ENCODE measurements at regions not wholly inside any gene's neighbourhood (a gene's known extent, or its start where the extent isn't known, plus 50 kb on each side); places are given as distances from the start of the nearest gene placed in this dataset.

DNA sequence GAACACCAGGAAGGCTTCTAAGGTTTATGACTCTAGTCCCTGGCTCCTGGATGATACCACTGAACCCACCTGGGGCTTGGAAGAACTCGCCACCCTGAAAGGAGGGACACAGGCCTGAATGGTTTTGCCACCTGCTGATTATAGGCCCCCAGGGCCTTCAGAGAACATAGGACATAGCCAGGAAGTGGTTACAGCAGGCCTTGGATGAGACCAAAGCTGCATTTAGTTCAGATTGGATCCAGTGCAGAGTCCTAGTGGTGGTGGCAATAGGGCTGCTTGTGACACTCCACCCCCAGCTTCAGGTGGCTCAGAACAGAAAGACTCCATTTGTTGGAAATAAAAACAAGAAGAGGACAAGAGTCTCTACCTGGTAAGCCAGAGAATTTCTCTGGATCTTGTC, 101.6 kb upstream of the PLPPR5 start:
- no peak for TF ChIP-seq CTCF (IDR thresholded peaks at IDR 0.05; ENCODE audit: extremely low read depth, missing control alignments)
- DNase-seq (ENCODE audit: low spot score): no peak

GRCh38 chr1:99107680-99108079, 103.0 kb upstream of the PLPPR5 start:
- no peak for DNase-seq (ENCODE audit: low spot score)
- TF ChIP-seq CTCF (IDR thresholded peaks at IDR 0.05; ENCODE audit: extremely low read depth, missing control alignments): no peak

DNA sequence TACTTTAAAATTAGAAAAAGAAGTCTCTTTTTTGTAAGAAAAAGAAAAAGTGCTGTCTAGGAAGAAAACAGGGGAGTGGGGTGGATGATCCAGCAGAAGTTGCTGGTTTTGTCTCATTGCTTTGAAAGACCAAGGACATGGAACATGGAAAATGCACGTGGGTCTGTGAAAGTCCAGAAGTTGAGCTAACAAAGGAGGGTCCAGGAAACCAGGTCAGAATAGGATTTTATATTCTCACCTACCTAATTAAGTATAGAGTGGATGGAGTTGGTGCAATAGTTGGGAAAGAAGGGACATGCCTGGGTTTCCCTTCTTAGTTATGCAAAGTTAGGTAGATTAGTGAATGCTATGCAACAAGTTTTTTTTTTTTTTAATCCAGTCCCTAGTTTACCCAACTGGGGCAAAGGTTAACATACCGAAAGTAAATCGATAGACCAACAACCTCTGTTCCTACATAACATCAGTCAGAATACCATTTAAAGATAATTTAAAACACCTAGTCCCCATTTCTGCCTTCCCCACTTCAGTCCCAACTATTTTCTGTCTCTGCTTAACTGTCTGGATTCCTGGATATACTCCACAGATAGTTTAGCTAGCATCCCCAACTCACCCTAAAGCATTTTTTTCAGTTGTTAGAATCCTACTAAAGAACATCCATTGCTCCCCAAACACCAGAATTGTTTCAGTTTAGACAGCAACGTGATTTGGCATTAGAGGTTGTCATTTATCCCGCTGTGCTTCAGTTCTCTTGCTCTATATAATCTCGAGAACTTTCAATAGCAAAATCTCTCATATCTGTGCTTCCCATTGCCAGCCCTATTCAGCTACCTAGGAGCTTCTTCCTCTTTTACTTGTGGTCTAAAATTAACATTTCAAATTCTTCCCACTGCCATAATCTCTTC, 105.7 kb upstream of the PLPPR5 start:
- no peak for DNase-seq (ENCODE audit: low spot score)
- TF ChIP-seq CTCF (IDR thresholded peaks at IDR 0.05; ENCODE audit: extremely low read depth, missing control alignments): no peak

GRCh38 chr1:99115231-99115630, 110.6 kb upstream of the PLPPR5 start:
- no peak for DNase-seq (ENCODE audit: low spot score)
- TF ChIP-seq CTCF (IDR thresholded peaks at IDR 0.05; ENCODE audit: extremely low read depth, missing control alignments): no peak

DNA sequence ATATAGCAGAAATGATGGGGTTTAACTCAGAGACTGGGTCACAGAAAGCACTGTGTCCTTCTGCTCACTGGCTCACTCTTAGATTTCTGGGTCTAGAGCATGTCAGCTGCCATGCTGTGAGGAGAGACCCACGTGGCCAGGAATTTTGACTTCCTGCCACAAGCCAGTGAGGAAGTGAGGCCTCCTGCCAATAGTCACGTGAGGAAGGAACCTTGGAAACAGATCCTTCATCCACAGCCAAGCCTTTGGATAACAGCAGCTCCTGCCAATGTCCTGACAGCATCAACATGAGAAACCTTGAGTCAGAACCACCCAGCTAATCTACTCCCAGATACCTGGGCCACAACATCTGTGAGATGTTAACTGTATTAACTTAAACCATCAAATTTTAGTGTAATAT, 114.5 kb upstream of the PLPPR5 start:
- no peak for DNase-seq (ENCODE audit: low spot score)

DNA sequence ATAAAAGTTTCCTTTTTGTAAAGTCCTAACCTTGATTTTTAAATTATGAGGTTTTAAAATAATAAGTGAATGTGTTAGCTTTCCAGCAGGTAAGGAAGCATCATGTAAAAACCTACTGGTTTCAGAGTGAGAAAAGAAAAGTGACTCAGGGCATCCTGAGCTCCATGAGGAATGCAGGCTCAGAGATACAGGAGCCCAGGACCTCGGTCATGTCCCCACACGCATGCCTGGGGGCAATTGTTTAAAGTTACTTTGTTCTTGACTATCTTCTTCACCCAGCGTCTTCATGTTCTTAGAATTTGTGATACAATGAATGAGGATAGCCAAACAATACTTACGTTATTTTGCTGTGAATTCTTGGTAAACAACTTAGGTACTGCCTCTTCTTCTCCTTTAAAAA, 117.4 kb upstream of the PLPPR5 start:
- TF ChIP-seq CTCF (IDR thresholded peaks at IDR 0.05; ENCODE audit: extremely low read depth, missing control alignments): no peak
- DNase-seq (ENCODE audit: low spot score): no peak

More for the DNA sequence above, 114.5 kb upstream of the PLPPR5 start:
- no peak for TF ChIP-seq CTCF (IDR thresholded peaks at IDR 0.05; ENCODE audit: extremely low read depth, missing control alignments)

DNA sequence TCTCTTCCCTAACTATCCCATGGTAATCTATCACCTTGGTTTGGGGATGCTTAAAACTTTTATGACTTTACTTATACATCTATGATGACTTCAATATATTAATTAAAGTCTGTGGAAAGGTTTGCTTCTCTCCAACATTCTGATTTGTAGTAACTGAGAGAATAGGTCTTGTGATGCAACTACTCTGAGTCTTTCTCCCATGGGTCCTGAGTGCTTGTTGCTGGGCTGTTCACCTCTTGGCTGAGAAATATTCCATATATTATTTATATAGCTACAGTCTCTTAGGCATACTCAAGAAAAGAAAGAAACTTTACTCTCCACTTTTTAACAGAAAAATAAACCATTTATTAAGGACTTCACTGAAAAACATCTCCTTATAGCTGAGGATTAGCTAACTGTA, 119.3 kb upstream of the PLPPR5 start:
- TF ChIP-seq CTCF (IDR thresholded peaks at IDR 0.05; ENCODE audit: extremely low read depth, missing control alignments): no peak

More for the DNA sequence above, 119.3 kb upstream of the PLPPR5 start:
- DNase-seq (ENCODE audit: low spot score): no peak

Measured in GM20000 (cell line).